ENCODE measurements at regions not wholly inside any gene's neighbourhood (a gene's known extent, or its start where the extent isn't known, plus 50 kb on each side); places are given as distances from the start of the nearest gene placed in this dataset.

DNA sequence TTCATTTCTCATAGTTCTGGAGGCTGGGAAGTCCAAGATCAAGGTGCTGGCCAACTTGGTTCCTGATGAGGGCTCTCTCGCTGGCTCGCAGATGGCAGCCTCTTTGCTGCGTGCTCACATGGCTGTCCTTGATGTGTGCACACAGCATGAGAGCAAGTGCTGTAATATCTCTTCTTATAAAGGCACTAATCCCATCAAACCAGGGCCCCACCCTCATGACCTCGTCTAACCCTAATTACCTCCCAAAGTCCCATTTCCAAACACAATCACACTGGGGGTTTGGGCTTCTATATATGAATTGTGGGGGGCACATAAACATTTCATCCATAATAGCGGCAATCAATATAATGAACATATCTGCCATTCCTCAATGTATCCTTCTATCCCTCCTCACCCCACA is 1062.1 kb downstream of the BRD1 start:
- H3K9ac ChIP-seq (ENCODE audit: low read length) = no peak overlapping the region
- ChIA-PET POLR2A (ENCODE audit: unreplicated experiment) (no interaction called here), CTCF (no interaction called here)
- H3K79me2 ChIP-seq (ENCODE audit: low read length) = no peaks in the 10 kb centered on the region
- no peak overlapping the region for H3K27ac ChIP-seq (ENCODE audit: low read length)
- no peak overlapping the region for H3K4me3 ChIP-seq (ENCODE audit: low read length)
- H3K36me3 ChIP-seq (ENCODE audit: low read depth, low read length) = no peaks in the 10 kb centered on the region
- TF ChIP-seq, protein P1, sequence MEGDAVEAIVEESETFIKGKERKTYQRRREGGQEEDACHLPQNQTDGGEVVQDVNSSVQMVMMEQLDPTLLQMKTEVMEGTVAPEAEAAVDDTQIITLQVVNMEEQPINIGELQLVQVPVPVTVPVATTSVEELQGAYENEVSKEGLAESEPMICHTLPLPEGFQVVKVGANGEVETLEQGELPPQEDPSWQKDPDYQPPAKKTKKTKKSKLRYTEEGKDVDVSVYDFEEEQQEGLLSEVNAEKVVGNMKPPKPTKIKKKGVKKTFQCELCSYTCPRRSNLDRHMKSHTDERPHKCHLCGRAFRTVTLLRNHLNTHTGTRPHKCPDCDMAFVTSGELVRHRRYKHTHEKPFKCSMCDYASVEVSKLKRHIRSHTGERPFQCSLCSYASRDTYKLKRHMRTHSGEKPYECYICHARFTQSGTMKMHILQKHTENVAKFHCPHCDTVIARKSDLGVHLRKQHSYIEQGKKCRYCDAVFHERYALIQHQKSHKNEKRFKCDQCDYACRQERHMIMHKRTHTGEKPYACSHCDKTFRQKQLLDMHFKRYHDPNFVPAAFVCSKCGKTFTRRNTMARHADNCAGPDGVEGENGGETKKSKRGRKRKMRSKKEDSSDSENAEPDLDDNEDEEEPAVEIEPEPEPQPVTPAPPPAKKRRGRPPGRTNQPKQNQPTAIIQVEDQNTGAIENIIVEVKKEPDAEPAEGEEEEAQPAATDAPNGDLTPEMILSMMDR (conservative IDR thresholded peaks at IDR 0.05; ENCODE audit: low read depth, low read length) = no peak
- no peak for TF ChIP-seq EZH2phosphoT487 (IDR thresholded peaks at IDR 0.05; ENCODE audit: borderline replicate concordance, low read length)
- TF ChIP-seq EZH2 (IDR thresholded peaks at IDR 0.05; ENCODE audit: low read length, unreplicated experiment) = no peak
- no peak overlapping the region for H2AFZ ChIP-seq (ENCODE audit: low read length)
- intact Hi-C loops (cut with micrococcal nuclease) = no loop called here
- H3K4me2 ChIP-seq (ENCODE audit: low read length) = no peak overlapping the region
- H3K27me3 ChIP-seq (ENCODE audit: low read length) = no peaks in the 10 kb centered on the region
- H3K9me2 ChIP-seq (replicated peaks; ENCODE audit: low read length) = no peaks in the 10 kb centered on the region
- H3K4me1 ChIP-seq (ENCODE audit: insufficient read depth, low read length) = no peaks in the 10 kb centered on the region
- H3K9me3 ChIP-seq (ENCODE audit: low read length) = peaks cover 4% of the 10 kb centered on the region; the same call in 1 of the 2 replicates
- H4K20me1 ChIP-seq (ENCODE audit: low read length) = no peaks in the 10 kb centered on the region
- no peak for DNase-seq
- no peaks in the 10 kb centered on the region for H3F3A ChIP-seq (ENCODE audit: low read length, unreplicated experiment)
- BruUV-seq (replicated peaks) = no TSS peak
- no peak for ATAC-seq

DNA sequence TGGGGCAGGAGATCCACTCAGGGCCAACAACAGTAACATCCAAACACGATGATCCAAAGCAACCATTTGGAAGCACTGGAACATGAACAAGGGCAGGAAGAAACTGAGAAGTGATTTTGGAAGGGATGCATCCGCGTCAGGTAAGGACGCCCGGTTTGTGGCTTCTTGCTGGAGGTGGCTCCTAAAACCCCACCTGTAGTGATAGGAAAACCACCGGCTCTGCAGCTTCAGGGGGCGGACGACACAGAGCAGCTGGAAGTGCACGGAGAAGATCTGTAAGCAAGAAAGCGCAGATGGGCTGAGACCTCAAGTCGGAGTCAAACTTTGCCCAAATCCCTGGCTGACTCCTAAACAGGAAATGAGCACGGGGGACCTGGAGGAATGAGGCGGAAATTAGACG is 1066.1 kb downstream of the BRD1 start:
- CTCF ChIA-PET = no interaction called here
- no peaks in the 10 kb centered on the region for H3K79me2 ChIP-seq (ENCODE audit: low read length)

More for the DNA sequence above, 1066.1 kb downstream of the BRD1 start:
- no peak overlapping the region for H3K9ac ChIP-seq (ENCODE audit: low read length)
- no peaks in the 10 kb centered on the region for H3K9me3 ChIP-seq (ENCODE audit: low read length)
- no peak overlapping the region for H3K27ac ChIP-seq (ENCODE audit: low read length)
- no peak overlapping the region for H2AFZ ChIP-seq (ENCODE audit: low read length)
- no peaks in the 10 kb centered on the region for H3K4me1 ChIP-seq (ENCODE audit: insufficient read depth, low read length)
- POLR2A ChIA-PET (ENCODE audit: unreplicated experiment) = no interaction called here
- intact Hi-C loops (cut with micrococcal nuclease) = no loop called here
- no peak for ATAC-seq
- DNase-seq = no peak
- no peaks in the 10 kb centered on the region for H3K9me2 ChIP-seq (replicated peaks; ENCODE audit: low read length)
- no peak overlapping the region for H3K4me3 ChIP-seq (ENCODE audit: low read length)
- no peaks in the 10 kb centered on the region for H3F3A ChIP-seq (ENCODE audit: low read length, unreplicated experiment)
- no peaks in the 10 kb centered on the region for H4K20me1 ChIP-seq (ENCODE audit: low read length)
- H3K4me2 ChIP-seq (ENCODE audit: low read length) = no peak overlapping the region
- no peaks in the 10 kb centered on the region for H3K36me3 ChIP-seq (ENCODE audit: low read depth, low read length)
- no TSS peak for BruUV-seq (replicated peaks)
- TF ChIP-seq EZH2 (IDR thresholded peaks at IDR 0.05; ENCODE audit: low read length, unreplicated experiment) (no peak), EZH2phosphoT487 (IDR thresholded peaks at IDR 0.05; ENCODE audit: borderline replicate concordance, low read length) (no peak)
- TF ChIP-seq, protein P1 (conservative IDR thresholded peaks at IDR 0.05; ENCODE audit: low read depth, low read length) = no peak
- no peaks in the 10 kb centered on the region for H3K27me3 ChIP-seq (ENCODE audit: low read length)

All from PC-3 (cell line).